Stimulated activated CD8-positive, alpha-beta memory T cell treated with anti-CD3 and anti-CD28 coated beads, Interleukin-4, amount 100 ng/mL, for 24 hours (primary cell): ENCODE measurements at regions not wholly inside any gene's neighbourhood (a gene's known extent, or its start where the extent isn't known, plus 50 kb on each side); places are given as distances from the start of the nearest gene placed in this dataset.
"Not testable (repeated sequence)": the region's sequence is repeated elsewhere in the genome, so short reads cannot be mapped to it uniquely, and the experiment has no call there.

Experiments used
- DNase-seq: peaks from one replicate; pipeline ENCODE4 v3.0.0-alpha.2; 2020; ENCODE audit warnings: low read depth

- no peak for DNase-seq
Observed at GRCh38 chr13:73578251-73578875, 519.6 kb downstream of the KLF5 start.

GRCh38 chr13:73576291-73576690 lies 517.5 kb downstream of the KLF5 start:
- DNase-seq, result no peak

GRCh38 chr13:73572824-73573223 lies 514.0 kb downstream of the KLF5 start:
- DNase-seq, result no peak

- DNase-seq, result no peak
Observed at GRCh38 chr13:73571376-73571775, 512.6 kb downstream of the KLF5 start.

GRCh38 chr13:73556902-73557301 lies 498.1 kb downstream of the KLF5 start:
- DNase-seq, result no peak

GRCh38 chr13:73556128-73556527 lies 497.3 kb downstream of the KLF5 start:
- DNase-seq, result no peak

GRCh38 chr13:73551736-73552135 lies 492.9 kb downstream of the KLF5 start:
- DNase-seq, result no peak

GRCh38 chr13:73549717-73550116 lies 490.9 kb downstream of the KLF5 start:
- no peak for DNase-seq

- DNase-seq, result no peak
Observed at GRCh38 chr13:73548449-73548848, 489.6 kb downstream of the KLF5 start.

GRCh38 chr13:73547239-73547638 lies 488.4 kb downstream of the KLF5 start:
- no peak for DNase-seq

- DNase-seq, result no peak
Observed at GRCh38 chr13:73544175-73544574, 485.4 kb downstream of the KLF5 start.

GRCh38 chr13:73542446-73542845 lies 483.6 kb downstream of the KLF5 start:
- no peak for DNase-seq

GRCh38 chr13:73536865-73537264 lies 478.1 kb downstream of the KLF5 start:
- no peak for DNase-seq

- no peak for DNase-seq
Observed at GRCh38 chr13:73535341-73535740, 476.5 kb downstream of the KLF5 start.

- no peak for DNase-seq
Observed at GRCh38 chr13:73532987-73533510, 474.2 kb downstream of the KLF5 start.

- no peak for DNase-seq
Observed at GRCh38 chr13:73532582-73532981, 473.8 kb downstream of the KLF5 start.

- no peak for DNase-seq
Observed at GRCh38 chr13:73531014-73531413, 472.2 kb downstream of the KLF5 start.

- no peak for DNase-seq
Observed at GRCh38 chr13:73522937-73523336, 464.1 kb downstream of the KLF5 start.

GRCh38 chr13:73521985-73522524 lies 463.2 kb downstream of the KLF5 start:
- DNase-seq, result no peak

- no peak for DNase-seq
Observed at GRCh38 chr13:73521290-73521624, 462.5 kb downstream of the KLF5 start.

- DNase-seq, result no peak
Observed at GRCh38 chr13:73520566-73521289, 461.9 kb downstream of the KLF5 start.

GRCh38 chr13:73520135-73520534 lies 461.3 kb downstream of the KLF5 start:
- DNase-seq, result not testable (repeated sequence)

GRCh38 chr13:73519396-73520116 lies 460.8 kb downstream of the KLF5 start:
- DNase-seq, result no peak
